SK-N-SH treated with all-trans-retinoic acid at 6 μM for 48 hours (cell line): ENCODE measurements at regions not wholly inside any gene's neighbourhood (a gene's known extent, or its start where the extent isn't known, plus 50 kb on each side); places are given as distances from the start of the nearest gene placed in this dataset.

ENCODE experiments used
- CREB5 ChIP-seq: fragments of 250-450 bp; sonication (Bioruptor Pico); IDR thresholded peaks from 2 replicates; pipeline ENCODE4 v1.5.1; 2020; ENCODE audit warnings: low read depth, mild to moderate bottlenecking, moderate library complexity
- CSDC2 ChIP-seq: fragments of 250-450 bp; sonication (Bioruptor Pico); IDR thresholded peaks from 2 replicates; pipeline ENCODE4 v1.5.0; 2020; ENCODE audit warnings: mild to moderate bottlenecking, moderate library complexity
- ESRRG ChIP-seq: fragments of 250-450 bp; sonication (Bioruptor Pico); IDR thresholded peaks from 2 replicates; pipeline ENCODE4 v1.6.1; 2021; ENCODE audit warnings: mild to moderate bottlenecking
- RARB ChIP-seq: fragments of 250-450 bp; sonication (Bioruptor Pico); IDR thresholded peaks from 2 replicates; pipeline ENCODE4 v1.8.0; 2021; ENCODE audit warnings: mild to moderate bottlenecking, moderate library complexity
- ZFP30 ChIP-seq: fragments of 450-650 bp; formaldehyde crosslinking; IDR thresholded peaks from 2 replicates; pipeline ENCODE4 v1.5.0; 2022; ENCODE audit warnings: mild to moderate bottlenecking, moderate library complexity
- ZNF565 ChIP-seq: fragments of 450-650 bp; formaldehyde crosslinking; conservative IDR thresholded peaks from 2 replicates; pipeline ENCODE4 v1.5.0; 2020; ENCODE audit warnings: low read depth, mild to moderate bottlenecking, moderate library complexity
- TF ChIP-seq, protein P1 (sequence below): fragments of 250-450 bp; sonication (Bioruptor Pico); IDR thresholded peaks from 2 replicates; pipeline ENCODE4 v1.8.0; 2020; ENCODE audit warnings: mild to moderate bottlenecking, moderate library complexity, borderline replicate concordance

DNA sequence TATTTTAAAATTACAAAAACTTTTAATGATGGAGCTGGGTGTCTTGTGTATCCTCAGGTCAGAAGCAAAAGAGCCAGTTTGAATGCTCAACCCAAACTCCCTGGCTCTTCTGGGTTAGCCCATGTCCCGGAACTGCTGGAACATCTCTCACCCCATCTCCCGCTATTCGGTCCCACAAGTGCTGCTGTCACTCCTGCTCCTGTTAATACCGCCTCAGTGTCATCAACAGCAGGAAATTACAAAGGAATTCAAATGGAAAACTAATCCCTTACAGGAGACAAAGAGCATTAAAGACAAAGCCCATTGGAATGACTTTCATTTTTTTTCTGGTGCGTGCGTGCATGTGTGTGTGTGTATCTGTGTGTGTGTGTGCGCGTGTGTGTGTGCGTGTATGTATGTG lies 112.0 kb upstream of the C7orf33 start:
- no peak for TF ChIP-seq CREB5 (CRISPR knock-in tag)
- TF ChIP-seq ZFP30 (CRISPR knock-in tag), result no peak
- no peak for TF ChIP-seq ESRRG (CRISPR knock-in tag)
- no peak for TF ChIP-seq RARB (CRISPR knock-in tag)
- TF ChIP-seq CSDC2, result no peak
- TF ChIP-seq, protein P1, sequence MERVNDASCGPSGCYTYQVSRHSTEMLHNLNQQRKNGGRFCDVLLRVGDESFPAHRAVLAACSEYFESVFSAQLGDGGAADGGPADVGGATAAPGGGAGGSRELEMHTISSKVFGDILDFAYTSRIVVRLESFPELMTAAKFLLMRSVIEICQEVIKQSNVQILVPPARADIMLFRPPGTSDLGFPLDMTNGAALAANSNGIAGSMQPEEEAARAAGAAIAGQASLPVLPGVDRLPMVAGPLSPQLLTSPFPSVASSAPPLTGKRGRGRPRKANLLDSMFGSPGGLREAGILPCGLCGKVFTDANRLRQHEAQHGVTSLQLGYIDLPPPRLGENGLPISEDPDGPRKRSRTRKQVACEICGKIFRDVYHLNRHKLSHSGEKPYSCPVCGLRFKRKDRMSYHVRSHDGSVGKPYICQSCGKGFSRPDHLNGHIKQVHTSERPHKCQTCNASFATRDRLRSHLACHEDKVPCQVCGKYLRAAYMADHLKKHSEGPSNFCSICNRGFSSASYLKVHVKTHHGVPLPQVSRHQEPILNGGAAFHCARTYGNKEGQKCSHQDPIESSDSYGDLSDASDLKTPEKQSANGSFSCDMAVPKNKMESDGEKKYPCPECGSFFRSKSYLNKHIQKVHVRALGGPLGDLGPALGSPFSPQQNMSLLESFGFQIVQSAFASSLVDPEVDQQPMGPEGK (CRISPR knock-in tag), result no peak
- TF ChIP-seq ZNF565 (CRISPR knock-in tag), result no peak
